ENCODE measurements at regions not wholly inside any gene's neighbourhood (a gene's known extent, or its start where the extent isn't known, plus 50 kb on each side); places are given as distances from the start of the nearest gene placed in this dataset.

- Histone ChIP-seq H3K4me3 (no peak overlapping the region), H3K9me3 (no peaks in the 10 kb centered on the region), H3K27ac (no peak overlapping the region), H3K36me3 (no peaks in the 10 kb centered on the region), H3K4me1 (peaks cover 0 to 8% (median 0%) of the 10 kb centered on the region in 3 donors), H3K27me3 (no peaks in the 10 kb centered on the region)
- no peak for ATAC-seq
- TF ChIP-seq POLR2A (IDR thresholded peaks at IDR 0.05), result no peak
- TF ChIP-seq POLR2AphosphoS5 (IDR thresholded peaks at IDR 0.05), result no peak
- no peak for TF ChIP-seq EP300 (IDR thresholded peaks at IDR 0.05)
- no peak for TF ChIP-seq CTCF (IDR thresholded peaks at IDR 0.05)
Observed at GRCh38 chr18:56505971-56506370, 132.4 kb downstream of the TXNL1 start.

GRCh38 chr18:56505293-56505692, 133.1 kb downstream of the TXNL1 start:
- no peak overlapping the region for H3K4me3 ChIP-seq
- WGBS, 2 donors (ENCODE audit: low coverage in 1 of 2), result 96% methylated on average over 3 of the region's 3 CpGs; no CpG with 5 or more reads in 1 of the 2 donors
- H3K27me3 ChIP-seq, result no peaks in the 10 kb centered on the region
- no peak overlapping the region for H3K27ac ChIP-seq
- no peaks in the 10 kb centered on the region for H3K36me3 ChIP-seq
- H3K4me1 ChIP-seq, result peaks cover 0 to 8% (median 0%) of the 10 kb centered on the region in 3 donors
- no peaks in the 10 kb centered on the region for H3K9me3 ChIP-seq
- ATAC-seq, result no peak
- TF ChIP-seq POLR2A (IDR thresholded peaks at IDR 0.05) (no peak), EP300 (IDR thresholded peaks at IDR 0.05) (no peak)

DNA sequence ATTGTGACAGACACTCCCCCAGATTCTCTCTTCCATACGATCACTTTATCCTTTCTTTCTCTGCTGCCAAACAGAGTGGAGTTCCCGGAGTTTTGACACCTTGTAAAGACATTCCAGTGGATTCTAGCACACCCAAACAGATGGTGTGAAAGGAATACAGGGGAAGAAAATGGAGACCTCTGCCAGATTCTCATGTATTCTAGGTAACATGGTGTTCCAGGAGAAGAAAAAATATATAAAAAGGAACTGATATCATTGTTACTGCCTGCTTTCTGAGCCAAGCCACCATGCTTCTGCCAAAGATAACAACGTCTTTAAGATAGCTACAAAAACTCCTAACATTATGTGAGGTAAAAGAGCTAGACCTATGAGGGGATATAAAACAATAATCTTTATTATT, 136.5 kb downstream of the TXNL1 start:
- no peak for TF ChIP-seq POLR2AphosphoS5 (IDR thresholded peaks at IDR 0.05)
- no peak for TF ChIP-seq EP300 (IDR thresholded peaks at IDR 0.05)
- no peak for ATAC-seq

DNA sequence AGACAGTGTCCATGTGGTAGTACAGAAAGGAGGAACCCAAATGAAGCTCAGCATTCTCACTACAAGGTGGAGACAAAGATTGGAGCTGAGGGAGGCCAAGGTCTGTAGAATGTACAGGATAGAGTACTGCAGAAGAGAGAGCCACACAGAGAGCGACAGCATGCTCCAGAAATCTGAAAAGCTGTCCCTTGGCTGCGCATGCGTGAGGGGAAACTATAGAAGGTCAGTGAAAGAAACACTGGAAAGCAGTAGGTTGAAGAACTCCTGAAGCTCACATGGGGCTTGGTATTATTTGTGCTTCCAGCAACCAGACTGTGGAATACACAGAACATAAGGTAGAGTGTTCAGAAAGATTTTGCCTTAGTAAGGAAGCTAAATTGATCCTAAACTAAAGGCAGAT, 142.5 kb downstream of the TXNL1 start:
- Histone ChIP-seq H3K27me3 (no peaks in the 10 kb centered on the region), H3K4me1 (no peaks in the 10 kb centered on the region), H3K9me3 (peaks cover 0 to 10% (median 0%) of the 10 kb centered on the region in 3 donors), H3K36me3 (no peaks in the 10 kb centered on the region), H3K27ac (no peak overlapping the region), H3K4me3 (no peak overlapping the region)
- no peak for ATAC-seq
- WGBS, 2 donors (ENCODE audit: low coverage in 1 of 2), result 68 to 82% methylated on average over 3 of the region's 3 CpGs
- TF ChIP-seq EP300 (IDR thresholded peaks at IDR 0.05) (no peak), POLR2A (IDR thresholded peaks at IDR 0.05) (no peak), POLR2AphosphoS5 (IDR thresholded peaks at IDR 0.05) (no peak), CTCF (IDR thresholded peaks at IDR 0.05) (no peak)

More for the DNA sequence above, 136.5 kb downstream of the TXNL1 start:
- H3K27me3 ChIP-seq, result no peaks in the 10 kb centered on the region
- H3K4me1 ChIP-seq, result peaks cover 0 to 8% (median 0%) of the 10 kb centered on the region in 3 donors
- no peaks in the 10 kb centered on the region for H3K9me3 ChIP-seq
- H3K36me3 ChIP-seq, result no peaks in the 10 kb centered on the region
- no peak overlapping the region for H3K27ac ChIP-seq
- no peak overlapping the region for H3K4me3 ChIP-seq
- WGBS, 2 donors (ENCODE audit: low coverage in 1 of 2), result 16 to 29% methylated on average over 1 to 3 of the region's 3 CpGs

GRCh38 chr18:56493531-56493930, 144.9 kb downstream of the TXNL1 start:
- Histone ChIP-seq H3K4me1 (no peaks in the 10 kb centered on the region), H3K9me3 (peaks cover 0 to 10% (median 0%) of the 10 kb centered on the region in 3 donors), H3K27me3 (no peaks in the 10 kb centered on the region), H3K36me3 (no peaks in the 10 kb centered on the region), H3K27ac (no peak overlapping the region), H3K4me3 (no peak overlapping the region)
- WGBS, 2 donors (ENCODE audit: low coverage in 1 of 2), result 90 to 98% methylated on average over 5 to 6 of the region's 6 CpGs
- TF ChIP-seq POLR2A (IDR thresholded peaks at IDR 0.05) (no peak), POLR2AphosphoS5 (IDR thresholded peaks at IDR 0.05) (no peak), EP300 (IDR thresholded peaks at IDR 0.05) (no peak)
- no peak for ATAC-seq

DNA sequence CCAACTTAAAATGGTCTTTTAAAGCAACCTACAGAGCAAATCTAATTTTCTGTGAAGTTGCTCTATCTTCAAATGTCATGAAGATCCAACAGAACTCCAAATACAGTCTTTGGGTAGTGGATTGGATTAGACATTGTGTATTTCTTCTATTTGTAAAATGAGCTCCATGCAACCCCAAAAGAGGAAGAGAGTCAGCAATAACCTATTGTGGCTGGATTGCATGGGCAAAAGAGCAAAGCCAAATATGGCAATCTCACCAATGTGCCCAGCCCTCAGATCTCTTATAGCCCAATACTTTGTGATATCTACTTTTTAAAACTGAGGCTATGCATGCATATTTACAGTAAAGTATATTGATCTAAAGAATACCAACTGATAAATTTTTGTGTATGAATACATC, 146.3 kb downstream of the TXNL1 start:
- H3K27me3 ChIP-seq, result no peaks in the 10 kb centered on the region
- H3K9me3 ChIP-seq, result peaks cover 0 to 10% (median 0%) of the 10 kb centered on the region in 3 donors
- TF ChIP-seq POLR2A (IDR thresholded peaks at IDR 0.05) (no peak), CTCF (IDR thresholded peaks at IDR 0.05) (no peak), EP300 (IDR thresholded peaks at IDR 0.05) (no peak), POLR2AphosphoS5 (IDR thresholded peaks at IDR 0.05) (no peak)
- ATAC-seq, result no peak
- no peaks in the 10 kb centered on the region for H3K4me1 ChIP-seq
- no peak overlapping the region for H3K27ac ChIP-seq
- H3K36me3 ChIP-seq, result no peaks in the 10 kb centered on the region
- H3K4me3 ChIP-seq, result no peak overlapping the region

Measured in gastroesophageal sphincter (tissue), 4 donors.